ENCODE measurements at regions not wholly inside any gene's neighbourhood (a gene's known extent, or its start where the extent isn't known, plus 50 kb on each side); places are given as distances from the start of the nearest gene placed in this dataset.

GRCh38 chr14:85310491-85311272 lies 219.3 kb upstream of the FLRT2 start:
- DNase-seq, result no peak
- intact Hi-C loops (cut with DNase I), result no loop called here

GRCh38 chr14:85313560-85314207 lies 216.3 kb upstream of the FLRT2 start:
- no peak for DNase-seq
- intact Hi-C loops (cut with DNase I), result no loop called here

GRCh38 chr14:85315290-85315689 lies 214.7 kb upstream of the FLRT2 start:
- no peak for DNase-seq
- intact Hi-C loops (cut with DNase I), result no loop called here

DNA sequence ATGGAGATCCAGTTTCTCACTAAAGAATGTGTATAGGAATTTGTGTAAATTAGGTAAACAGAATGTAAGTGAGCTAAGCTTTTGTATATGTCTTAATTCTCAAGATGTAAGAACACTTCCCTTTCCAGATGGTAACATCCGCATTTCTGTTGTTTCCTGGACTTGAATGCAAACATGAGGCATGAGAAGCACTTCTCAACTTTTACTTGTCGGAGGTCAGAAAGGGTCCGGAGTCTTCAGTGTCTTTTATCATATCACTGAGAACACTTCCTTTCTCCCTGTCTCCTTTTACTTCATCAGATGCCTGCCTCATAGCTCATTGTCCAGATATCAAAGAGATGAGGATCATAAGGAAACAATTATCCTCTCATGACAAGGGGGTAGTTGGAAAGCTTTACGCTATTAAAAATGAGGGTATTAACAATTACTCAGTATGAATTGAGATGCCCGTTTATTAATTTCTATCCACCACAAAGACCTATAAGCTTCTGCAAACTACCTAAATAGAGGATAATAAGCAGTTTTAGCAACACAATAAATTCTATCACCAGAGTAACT lies 214.1 kb upstream of the FLRT2 start:
- intact Hi-C loops (cut with DNase I), result no loop called here
- no peak for DNase-seq

GRCh38 chr14:85316701-85317410 lies 213.1 kb upstream of the FLRT2 start:
- no peak for DNase-seq
- intact Hi-C loops (cut with DNase I), result no loop called here

DNA sequence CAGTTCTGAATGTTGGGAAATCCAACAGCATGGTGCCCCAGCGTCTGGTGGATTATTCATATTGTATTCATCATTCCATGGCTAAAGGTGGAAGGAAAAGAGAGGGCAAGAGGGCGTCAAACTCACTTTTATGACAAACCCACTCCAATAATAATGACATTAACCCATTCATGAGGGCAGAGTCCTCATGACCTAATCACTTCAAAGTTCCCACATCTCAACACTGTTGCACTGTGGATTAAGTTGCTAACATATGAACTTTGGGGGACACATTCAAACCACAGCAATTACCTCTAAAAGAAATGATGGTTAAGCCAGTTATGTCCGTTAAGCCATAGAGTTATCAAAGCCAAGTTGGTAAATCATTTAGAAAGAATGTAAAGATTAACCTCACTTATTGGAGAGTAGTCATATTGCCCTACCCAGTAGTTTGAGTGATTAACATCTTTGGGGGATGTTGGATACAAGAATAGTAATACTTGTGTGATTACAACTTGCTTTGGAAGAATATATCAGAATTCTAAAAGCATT lies 212.4 kb upstream of the FLRT2 start:
- intact Hi-C loops (cut with DNase I), result no loop called here
- no peak for DNase-seq

- no peak for DNase-seq
- intact Hi-C loops (cut with DNase I), result no loop called here
Observed at GRCh38 chr14:85319101-85319500, 210.8 kb upstream of the FLRT2 start.

GRCh38 chr14:85319998-85320630 lies 209.8 kb upstream of the FLRT2 start:
- peak in 1 of 10 donors; percentile 31 for DNase-seq
- intact Hi-C loops (cut with DNase I), result no loop called here

- intact Hi-C loops (cut with DNase I), result no loop called here
- DNase-seq, result no peak
Observed at GRCh38 chr14:85325134-85326017, 204.6 kb upstream of the FLRT2 start.

GRCh38 chr14:85332401-85332800 lies 197.5 kb upstream of the FLRT2 start:
- no peak for DNase-seq
- intact Hi-C loops (cut with DNase I), result no loop called here

- DNase-seq, result no peak
- intact Hi-C loops (cut with DNase I), result no loop called here
Observed at GRCh38 chr14:85333313-85333712, 196.6 kb upstream of the FLRT2 start.

- DNase-seq, result no peak
- intact Hi-C loops (cut with DNase I), result no loop called here
Observed at GRCh38 chr14:85333841-85334240, 196.1 kb upstream of the FLRT2 start.

DNA sequence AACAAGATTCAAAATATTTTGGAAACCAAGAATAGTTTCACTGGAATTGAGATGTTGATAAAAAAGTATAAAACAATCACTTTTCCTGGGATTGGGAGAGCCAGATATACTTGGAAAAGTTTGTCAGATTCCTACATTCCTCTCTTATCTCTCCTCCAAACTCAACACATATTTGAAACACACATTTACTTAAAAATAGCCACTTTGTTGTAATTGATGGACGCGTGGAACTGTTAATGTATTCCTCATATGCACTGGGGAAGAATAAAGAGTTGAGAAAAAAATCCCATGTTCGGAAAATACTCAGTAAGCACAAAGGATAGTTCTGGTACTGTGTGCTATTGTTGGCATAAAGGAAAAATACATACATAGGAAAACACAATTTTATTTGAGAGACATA lies 195.6 kb upstream of the FLRT2 start:
- no peak for DNase-seq
- intact Hi-C loops (cut with DNase I), result no loop called here

DNA sequence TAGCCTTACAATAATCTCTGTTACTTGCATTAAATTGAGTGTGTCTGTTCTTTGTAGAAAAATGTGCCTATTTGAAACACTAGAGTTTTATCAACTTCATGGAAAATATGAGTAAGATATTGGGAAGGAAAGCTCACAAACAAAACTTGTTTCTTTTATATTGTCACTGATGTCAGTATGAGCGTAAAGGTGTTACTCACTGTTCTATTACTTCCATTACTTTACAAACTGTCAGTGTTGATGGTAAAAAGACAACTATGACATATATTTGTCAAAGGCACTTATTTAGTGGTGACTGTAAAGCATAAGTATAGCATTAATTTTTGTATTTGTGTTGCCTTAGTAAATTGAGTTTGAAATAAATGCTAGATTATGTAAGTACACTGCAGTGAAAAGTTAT lies 193.7 kb upstream of the FLRT2 start:
- intact Hi-C loops (cut with DNase I), result no loop called here
- DNase-seq, result no peak

DNA sequence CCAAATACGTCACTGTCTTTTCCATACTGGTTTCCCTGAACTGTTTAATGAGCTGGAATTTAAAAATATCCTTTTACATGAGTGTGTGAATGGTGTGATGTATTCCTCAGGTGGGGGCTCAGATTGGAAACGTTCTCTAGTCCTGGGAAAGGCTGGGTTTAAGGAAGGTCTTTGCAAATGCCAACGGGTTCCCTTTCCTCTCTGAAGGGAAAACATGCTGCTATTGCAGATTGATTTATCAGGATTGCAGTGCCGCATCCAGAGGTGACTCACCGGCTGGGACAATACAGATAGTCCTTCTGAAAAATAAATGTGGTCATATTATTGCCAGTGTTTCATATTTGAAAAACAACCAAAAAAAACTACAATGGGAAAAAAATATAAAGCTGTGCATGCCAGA lies 193.1 kb upstream of the FLRT2 start:
- no peak for DNase-seq
- intact Hi-C loops (cut with DNase I), result no loop called here

DNA sequence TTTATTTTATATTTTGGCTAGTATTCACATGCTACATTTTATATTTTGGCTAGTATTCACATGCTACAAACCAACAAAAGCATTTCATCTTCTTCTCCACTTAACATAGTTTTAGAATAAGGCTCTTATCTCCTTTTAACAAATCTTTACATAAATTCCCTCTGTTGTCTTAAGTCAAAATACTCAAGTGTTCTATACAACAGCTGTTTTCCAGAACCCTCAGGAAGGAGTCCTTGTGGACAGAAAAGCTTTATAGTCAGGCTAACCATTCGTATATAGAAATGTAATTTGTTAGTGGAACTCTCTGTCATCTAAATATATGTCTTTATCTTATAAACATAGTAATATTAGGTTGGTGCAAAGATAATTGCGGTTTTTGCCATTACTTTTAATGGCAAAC lies 191.0 kb upstream of the FLRT2 start:
- intact Hi-C loops (cut with DNase I), result no loop called here
- no peak for DNase-seq

- intact Hi-C loops (cut with DNase I), result no loop called here
Observed at GRCh38 chr14:85342858-85343607, 186.9 kb upstream of the FLRT2 start.

GRCh38 chr14:85344171-85344570 lies 185.8 kb upstream of the FLRT2 start:
- DNase-seq, result no peak
- intact Hi-C loops (cut with DNase I), result no loop called here

More at GRCh38 chr14:85342858-85343607, 186.9 kb upstream of the FLRT2 start:
- no peak for DNase-seq

Data from posterior cingulate gyrus (tissue), 11 donors.